Muscle of arm (tissue), 1 donor: ENCODE measurements at regions not wholly inside any gene's neighbourhood (a gene's known extent, or its start where the extent isn't known, plus 50 kb on each side); places are given as distances from the start of the nearest gene placed in this dataset.
"Not testable (repeated sequence)": the region's sequence is repeated elsewhere in the genome, so short reads cannot be mapped to it uniquely, and the experiment has no call there.

Experiments
- DNase-seq: peaks from one replicate; pipeline ENCODE4 v3.0.0-alpha.2; 2013

DNA sequence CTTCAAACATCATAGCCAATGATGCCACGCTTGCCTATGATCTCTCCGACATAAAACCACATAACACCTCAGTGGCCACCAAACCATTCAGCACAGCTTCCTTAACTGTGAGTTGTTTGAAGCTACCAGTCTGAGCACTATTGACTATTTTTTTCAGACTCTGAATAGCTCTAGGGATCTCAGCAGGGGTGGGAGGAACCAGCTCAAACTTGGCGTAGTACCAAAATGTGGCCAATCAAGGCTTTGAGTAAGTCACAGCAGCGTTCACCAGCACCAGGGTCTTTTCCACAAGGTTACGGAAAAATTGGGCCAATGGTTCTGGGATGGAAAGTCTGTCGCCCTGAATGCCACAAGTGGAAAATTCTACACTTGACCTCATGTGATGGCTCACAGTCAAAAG lies 70.6 kb downstream of the SMPDL3A start:
- no peak for DNase-seq

DNA sequence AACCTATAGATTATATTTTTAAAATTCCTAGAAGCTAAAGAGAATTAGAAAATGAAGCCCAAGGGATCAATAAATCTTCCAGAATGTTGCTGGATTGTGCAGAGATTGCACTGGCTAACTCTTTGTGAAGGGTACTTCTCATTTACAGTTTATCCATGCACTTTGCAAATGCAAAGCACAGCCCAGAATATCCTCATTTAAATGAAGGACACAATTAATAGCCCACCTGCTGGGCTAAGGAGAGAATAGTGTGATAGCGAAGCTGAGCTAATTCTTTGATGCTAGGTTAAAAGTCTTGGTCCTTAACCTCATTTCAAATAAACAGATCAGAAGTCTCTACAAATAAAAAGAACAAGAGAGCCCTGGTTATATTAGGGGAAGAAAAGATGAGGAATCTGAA lies 72.5 kb downstream of the SMPDL3A start:
- DNase-seq = no peak

DNA sequence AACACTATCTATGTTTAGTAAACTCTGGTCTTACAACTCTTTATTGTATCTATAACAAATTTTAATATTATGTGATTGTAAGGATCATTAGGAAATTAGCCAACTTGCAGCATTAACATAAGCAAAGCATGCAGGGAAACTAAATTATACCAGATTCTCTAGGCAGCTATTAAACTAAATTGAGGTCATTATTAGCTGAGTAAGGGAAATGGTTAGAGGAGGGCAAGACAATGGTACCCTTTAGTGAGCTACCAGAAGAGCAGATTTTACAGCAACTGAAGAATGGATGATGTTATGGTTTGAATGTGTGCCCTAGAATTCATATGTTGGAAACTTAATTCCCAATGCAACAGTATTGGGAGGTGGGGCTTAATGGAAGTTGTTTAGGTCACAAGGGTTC lies 79.1 kb downstream of the SMPDL3A start:
- no peak for DNase-seq

DNA sequence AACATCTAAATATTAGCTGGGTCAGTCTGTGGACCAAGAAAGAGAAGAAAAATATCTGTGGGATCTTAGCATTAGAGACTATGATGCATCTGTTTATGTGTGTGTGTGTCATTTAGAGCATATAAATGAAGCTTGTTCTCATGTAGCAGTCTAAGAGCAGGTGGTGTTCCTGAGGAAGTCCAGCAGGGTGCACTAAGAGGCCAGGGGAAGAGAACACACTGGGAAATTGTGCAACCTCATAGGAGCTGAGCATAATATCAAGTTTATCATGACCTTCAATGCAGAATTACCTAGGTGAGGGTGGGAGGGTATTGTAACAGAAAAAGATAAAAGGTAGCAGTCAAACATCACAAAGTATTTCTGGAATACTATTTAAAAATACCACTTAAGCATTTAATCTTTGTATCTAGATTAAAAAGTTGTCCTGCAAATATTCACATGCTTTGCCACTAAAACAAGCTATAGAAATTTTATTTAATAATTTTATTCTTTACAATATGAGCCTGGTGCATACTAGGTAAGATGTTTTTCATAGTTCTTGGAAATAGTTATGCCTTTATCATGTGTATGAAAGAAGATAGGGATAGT lies 80.5 kb downstream of the SMPDL3A start:
- peak; percentile 38 for DNase-seq

DNA sequence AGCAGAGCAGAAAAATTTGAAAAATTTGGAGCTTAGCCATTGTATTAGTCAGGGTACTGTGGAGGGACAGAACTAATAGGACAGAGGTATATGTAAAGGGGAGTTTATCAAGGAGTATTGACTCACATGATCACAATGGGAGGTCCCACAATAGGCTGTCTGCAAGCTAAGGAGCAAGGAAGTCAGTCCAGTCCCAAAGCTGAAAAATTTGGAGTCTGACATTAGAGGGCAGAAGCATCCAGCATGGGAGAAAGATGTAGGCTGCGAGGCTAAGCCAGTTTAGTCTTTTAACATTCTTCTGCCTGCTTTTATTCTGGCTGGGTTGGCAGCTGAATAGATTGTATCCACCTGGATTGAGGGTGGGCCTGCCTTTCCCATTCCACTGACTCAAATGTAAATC lies 82.0 kb downstream of the SMPDL3A start:
- DNase-seq = no peak

DNA sequence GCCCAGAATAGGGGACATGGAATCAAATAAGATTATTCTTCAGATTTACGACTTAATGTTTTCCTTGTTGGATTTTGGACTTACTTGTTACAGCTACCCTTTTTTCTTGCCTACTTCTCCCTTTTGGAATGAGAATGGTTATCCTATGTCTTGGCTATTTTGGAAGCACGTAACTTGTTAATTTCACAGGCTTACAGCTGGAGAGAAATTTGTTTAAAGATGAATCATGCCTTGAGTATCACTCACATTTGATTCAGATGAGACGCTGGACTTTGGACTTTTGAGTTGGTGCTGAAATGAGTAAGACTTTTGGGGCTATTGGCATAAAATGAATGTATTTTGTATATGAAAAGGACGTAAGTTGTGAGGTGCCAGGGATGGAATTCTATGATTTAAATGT lies 83.3 kb downstream of the SMPDL3A start:
- no peak for DNase-seq

DNA sequence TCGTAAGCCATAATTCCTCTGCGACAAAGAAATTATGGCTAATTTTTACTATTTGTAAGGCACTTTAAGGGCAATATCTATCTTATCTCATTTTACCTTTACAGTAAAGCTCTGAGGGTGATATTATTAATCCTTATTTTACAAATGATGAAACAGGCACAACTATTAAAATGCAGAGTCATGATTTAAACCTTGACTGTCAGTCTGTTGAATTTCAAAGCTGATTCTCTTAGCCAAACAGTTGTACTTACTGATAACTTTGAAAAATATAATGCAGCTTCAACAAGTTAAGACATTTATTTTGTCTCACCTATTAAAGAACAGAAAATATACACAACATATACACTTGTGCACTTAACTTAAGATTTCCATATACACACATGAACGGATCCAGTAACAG lies 88.2 kb downstream of the SMPDL3A start:
- no peak for DNase-seq

DNA sequence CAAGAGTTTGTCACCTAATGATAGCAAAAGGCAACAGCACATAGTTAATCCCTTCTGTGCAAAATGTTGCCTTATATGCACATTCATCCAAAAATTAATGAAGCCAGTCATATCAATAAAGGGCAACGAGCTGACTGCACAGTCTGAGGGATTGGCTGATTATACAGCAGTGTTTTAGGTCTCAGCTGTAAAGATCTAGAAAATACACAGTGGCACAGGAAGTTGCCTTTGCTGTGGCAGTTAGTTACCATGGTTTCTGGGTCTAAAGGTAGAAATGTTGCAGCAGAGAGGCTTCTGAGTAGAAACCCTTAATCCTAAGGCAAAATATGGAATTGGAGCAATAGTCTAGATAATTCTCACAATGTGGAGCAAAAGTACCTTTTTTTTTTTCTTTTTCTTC lies 89.7 kb downstream of the SMPDL3A start:
- DNase-seq = no peak

DNA sequence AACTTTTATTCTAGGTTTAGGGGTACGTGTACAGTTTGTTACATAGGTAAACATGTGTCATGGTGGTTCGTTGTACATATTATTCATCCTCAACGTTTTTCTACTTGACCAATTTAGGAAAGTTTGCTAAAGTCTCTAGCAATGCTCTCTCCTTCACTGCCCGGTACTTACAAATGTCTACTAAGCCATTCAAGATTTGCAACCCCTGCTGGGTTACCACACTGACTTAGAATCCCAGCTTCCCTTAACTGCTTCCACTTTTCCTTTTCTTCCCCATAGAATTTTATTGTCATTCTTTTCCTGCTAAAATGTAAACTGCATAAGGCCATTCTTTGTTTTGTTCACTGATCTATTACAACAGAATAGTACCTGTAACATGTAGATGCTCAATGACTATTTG lies 97.4 kb downstream of the SMPDL3A start:
- DNase-seq = no peak

DNA sequence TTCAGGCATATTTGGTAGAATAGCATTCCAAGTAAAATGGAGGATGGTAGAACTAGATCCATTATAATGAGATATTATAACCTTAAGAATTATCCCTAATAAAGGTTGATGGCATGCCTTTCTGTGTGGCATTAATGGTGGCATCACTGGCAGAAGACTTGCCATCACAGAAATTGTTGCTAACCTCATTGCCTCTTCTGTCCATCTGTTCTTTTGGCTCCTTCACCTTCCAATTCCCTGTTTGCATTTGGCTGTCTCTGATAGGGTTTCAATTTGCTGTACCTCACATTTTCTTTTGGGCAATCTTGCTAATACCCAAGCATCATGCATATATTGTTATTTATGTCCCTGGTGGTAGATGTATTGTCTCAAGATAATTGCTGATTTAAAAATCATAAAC lies 98.9 kb downstream of the SMPDL3A start:
- DNase-seq = no peak

DNA sequence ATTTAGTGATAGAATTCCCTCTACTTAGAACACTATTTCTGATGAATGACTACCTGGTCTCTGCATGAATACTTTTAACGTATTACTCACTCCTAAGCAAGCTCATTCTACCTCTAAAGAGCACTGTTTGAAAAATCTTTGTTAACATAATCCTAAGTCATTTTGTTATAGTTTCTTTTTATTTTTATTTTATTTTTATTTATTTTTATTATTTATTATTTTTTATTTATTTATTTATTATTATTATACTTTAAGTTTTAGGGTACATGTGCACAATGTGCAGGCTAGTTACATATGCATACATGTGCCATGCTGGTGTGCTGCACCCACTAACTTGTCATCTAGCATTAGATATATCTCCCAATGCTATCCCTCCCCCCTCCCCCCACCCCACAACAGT lies 99.6 kb downstream of the SMPDL3A start:
- DNase-seq = not testable (repeated sequence)

DNA sequence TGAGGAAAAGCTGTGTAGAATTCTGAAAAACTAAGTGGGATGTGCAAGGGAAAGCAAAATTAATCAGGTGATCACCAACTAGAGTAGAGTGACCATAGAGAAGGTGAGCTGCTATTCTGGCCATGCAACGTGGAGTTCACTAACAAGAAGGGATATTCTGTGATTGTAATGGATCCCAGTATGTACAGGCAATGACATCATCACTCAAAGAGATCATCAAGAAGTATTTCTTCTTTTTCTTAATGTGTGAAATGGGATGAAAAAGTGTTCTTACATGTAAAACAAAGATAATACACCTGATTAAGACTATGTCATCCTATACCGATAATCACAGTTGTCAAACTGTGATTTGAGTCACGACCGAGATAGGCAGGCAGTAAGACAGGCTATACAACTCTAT lies 101.2 kb downstream of the SMPDL3A start:
- no peak for DNase-seq

DNA sequence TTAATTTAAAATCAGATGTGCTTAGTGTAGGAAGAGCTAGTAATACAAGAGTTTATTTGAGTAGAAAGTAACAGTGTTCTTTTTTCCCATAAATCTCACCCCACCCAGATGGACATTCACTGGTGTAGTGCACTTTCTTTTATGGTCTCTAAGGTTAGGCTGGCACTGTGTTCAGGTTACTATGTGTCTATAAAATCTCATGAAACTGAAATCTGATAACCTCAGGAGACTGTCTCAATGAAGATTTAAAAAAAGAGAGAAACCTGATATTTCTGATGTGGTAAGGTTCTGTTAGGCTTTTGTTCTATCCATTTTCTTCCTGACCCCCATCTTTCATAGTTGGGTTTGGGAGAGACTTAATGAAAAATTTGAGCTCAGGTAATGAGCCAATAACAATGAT lies 101.2 kb upstream of the CLVS2 start:
- DNase-seq = no peak

DNA sequence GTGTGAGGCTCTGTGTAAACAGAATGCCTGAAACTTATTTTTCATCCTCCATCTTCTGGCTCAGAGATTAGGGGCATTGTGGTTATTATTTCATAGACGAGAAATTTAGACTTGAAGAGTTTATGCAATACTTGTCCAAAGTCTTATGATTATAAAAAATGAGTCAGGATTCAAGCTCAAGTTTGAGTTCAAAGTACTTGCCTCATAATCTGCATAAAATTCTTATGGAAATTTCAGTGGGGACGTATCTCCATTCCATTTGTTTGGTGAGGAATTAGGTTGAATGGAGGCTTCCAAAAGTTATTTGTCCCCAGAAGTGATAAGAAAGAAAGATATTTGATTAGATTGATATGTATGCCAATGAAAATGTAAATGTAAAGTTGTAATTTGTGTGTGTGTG lies 93.7 kb upstream of the CLVS2 start:
- DNase-seq = no peak

DNA sequence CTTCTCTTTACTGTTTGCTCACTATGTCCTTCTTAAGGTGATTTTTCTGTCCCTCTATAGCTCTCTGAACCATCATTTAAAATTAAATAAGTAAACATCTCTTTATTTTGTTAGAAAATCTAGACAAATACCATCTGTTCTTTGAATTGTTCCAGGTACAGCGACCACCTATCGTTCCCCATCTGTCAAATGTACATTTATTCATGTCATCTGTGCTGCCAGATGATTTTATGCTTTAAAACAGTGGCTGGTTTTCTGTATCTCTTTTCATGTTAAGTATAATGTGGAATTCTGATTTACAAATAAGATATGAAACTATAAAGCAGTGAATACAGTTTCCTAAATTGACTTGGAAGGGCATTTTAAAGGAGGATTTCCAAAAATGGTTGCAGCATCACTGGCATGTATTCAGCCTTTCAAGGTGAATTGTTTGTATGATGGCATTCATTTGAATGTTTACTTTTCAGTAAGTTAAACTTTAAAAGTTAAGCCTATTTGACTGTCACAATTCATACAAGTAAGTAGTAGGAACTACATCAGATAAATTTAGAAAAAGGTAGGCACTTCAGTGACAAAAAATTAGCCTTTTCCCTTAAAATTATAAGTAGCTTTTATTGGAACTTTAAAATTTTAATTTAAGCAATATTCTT lies 92.6 kb upstream of the CLVS2 start:
- no peak for DNase-seq

DNA sequence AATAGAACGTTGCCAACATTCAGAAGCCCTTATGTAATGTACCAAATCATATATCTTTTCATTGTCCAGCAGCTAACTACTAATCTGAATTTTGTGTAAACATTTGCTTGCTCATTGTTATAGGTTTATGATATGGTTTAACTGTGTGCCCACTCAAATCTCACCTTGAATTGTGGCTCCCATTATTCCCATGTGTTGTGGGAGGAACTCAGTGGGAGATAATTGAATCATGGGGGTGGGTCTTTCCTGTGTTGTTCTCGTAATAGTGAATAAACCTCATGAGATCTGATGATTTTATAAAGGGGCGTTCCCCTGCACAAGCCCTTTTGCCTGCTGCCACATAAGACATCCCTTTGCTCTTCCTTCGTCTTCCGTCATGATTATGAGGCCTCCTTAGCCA lies 91.9 kb upstream of the CLVS2 start:
- DNase-seq = no peak

DNA sequence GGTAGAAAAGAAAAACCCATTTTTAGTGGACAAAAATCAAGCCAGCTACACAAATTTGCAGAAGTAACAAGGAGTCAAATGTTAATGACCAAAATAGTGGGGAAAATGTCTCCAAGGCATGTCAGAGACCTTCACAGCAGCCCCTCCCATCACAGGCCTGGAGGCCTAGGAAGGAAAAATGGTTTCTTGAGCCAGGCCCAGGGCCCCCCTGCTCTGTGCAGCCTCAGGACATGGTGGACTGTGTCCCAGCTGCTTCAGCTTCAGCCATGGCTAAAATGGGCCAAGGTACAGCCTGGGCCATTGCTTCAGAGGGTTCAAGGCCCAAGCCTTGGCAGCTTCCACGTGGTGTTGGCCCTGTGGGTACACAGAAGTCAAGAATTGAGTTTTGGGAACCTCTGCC lies 82.5 kb upstream of the CLVS2 start:
- DNase-seq = no peak

DNA sequence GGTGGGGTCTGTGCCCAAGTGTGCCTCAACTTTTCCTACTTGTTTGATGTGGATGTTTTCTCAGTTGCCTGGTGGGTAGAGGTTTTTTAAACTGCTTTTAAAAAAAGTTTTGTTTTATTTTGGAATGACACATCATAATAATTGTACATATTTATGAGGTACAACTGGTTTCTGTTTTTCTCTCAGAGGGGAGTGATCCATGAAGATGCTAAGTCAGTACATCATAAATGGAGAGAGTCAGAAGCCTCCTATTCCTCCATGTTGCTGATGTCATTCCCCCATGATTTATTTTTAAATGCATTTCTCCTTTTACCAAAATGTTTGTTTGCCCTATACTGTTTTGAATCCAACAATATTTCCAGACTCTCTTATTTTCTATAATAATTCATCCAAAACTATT lies 77.3 kb upstream of the CLVS2 start:
- no peak for DNase-seq

DNA sequence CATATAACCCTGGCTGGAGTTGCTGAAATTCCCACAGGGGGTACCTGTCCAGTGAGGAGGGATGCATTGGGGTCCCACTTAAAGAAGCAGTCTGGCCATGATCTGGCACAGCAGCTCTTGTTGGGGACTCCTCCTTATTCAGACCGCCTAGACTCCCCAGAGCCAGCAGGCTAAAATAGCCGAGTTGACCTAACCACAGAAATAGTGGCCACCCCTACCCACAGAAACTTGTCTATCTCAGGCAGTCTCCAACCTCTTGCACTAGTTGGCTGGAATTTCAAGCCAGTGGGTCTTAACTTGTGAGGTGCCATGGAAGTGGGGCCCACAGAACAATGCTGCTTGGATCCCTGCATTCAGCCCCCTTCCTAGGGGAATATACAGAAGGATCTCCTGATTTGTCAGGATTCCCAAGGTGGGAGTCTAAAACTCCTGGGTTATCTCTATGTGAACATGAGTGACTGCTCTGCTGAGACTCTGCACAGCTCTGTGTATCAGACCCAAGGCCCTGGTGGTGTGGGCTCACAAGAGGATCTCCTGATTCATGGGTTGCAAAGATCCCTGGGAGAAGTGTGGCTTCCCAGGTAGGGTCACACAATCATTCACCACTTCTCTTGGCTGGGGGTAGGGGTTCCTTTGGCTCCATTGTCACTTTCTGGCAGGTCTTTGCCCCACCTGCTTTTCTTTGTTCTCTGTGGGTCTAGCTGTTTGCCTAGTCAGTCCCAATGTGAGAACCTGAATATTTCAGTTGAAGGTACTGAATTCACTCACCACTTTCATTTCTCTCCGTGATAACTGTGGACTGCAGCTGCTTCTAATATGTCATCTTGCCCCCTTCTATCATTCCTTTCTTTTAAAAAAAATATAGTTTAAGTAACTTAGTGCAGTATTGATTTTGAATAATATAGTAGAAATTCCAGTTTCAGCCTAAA lies 65.5 kb upstream of the CLVS2 start:
- DNase-seq = no peak

DNA sequence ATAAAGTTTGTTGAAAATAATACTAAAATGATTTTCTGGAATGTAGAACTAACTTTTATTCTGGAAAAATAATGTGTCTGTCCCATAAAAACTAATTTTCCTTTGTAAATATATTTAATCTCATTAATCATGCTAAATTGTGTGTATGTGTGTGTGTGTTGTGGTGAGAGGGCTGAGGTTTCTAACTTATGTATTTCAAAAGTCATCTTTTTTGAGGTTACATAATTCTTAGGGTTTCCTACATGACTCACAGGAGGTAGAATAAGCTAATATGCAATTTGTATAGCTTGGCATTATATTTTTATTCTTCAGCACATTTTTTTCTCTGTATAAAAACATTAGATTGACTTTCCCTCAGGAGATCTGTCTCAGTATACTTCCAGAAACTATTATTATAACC lies 64.1 kb upstream of the CLVS2 start:
- DNase-seq = no peak

DNA sequence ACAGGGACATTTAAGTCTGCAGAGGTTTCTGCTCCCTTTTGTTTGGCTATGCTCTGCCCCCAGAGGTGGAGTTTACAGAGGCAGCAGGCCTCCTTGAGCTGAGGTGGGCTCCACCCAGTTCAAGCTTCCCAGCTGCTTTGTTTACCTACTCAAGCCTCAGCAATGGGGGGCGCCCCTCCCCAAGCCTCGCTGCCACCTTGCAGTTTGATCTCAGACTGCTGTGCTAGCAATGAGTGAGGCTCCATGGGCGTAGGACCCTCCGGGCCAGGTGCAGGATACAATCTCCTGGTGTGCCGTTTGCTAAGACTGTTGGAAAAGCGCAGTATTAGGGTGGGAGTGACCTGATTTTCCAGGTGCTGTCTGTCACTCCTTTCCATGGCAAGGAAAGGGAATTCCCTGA lies 51.1 kb upstream of the CLVS2 start:
- DNase-seq = not testable (repeated sequence)
